ENCODE measurements at regions not wholly inside any gene's neighbourhood (a gene's known extent, or its start where the extent isn't known, plus 50 kb on each side); places are given as distances from the start of the nearest gene placed in this dataset.

DNA sequence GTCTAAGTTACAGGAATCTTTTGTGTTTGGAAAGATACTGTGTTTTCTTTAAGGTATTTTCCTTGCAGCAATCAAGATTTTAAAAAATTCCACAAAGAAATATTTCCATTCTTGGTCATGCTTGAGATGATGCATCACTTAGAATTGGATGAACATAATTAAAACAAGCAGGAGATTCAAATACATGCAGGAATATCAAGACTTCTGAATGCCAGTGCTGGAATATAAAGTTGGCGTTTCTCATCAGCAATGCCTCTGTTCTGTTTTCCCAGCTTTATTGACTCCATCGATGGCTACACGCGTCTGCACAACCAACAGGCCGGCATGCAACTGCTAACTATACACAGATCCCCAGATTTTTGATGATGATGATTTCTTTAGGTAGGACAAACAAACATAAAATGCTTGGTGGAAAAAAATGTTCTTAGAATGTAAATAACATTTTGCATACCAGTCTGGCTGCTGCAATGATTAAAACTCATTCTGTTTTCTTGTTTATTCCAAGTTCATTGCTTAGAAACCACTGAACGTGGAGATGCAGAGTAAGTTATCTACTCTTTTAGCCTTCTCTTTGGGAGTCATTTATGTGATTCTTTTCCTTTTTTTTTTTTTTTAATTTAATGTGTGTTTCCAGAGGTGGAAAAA, 91.3 kb upstream of the FAM171A1 start:
- peaks cover 22% of the 10 kb centered on the region for H3K27me3 Mint-ChIP-seq
- CTCF ChIA-PET, result interaction anchor here (0.6 to 1.3 kb wide), 2 partner anchors 17 to 189 kb away, joined by 3 read pairs; no protein-coding TSS in a partner anchor
- POLR2A ChIA-PET, result no interaction called here
- H3K36me3 Mint-ChIP-seq (ENCODE audit: low read depth), result no peaks in the 10 kb centered on the region
- intact Hi-C loops (cut with DNase I, micrococcal nuclease), result no loop called here
- H3K9me3 Mint-ChIP-seq (ENCODE audit: low read depth), result peaks cover 4% of the 10 kb centered on the region
- ATAC-seq (no peak), DNase-seq (no peak)
- no peak overlapping the region for H3K4me3 Mint-ChIP-seq
- peaks cover 7% of the 10 kb centered on the region for H3K4me1 Mint-ChIP-seq
- H3K27ac Mint-ChIP-seq, result no peak overlapping the region

DNA sequence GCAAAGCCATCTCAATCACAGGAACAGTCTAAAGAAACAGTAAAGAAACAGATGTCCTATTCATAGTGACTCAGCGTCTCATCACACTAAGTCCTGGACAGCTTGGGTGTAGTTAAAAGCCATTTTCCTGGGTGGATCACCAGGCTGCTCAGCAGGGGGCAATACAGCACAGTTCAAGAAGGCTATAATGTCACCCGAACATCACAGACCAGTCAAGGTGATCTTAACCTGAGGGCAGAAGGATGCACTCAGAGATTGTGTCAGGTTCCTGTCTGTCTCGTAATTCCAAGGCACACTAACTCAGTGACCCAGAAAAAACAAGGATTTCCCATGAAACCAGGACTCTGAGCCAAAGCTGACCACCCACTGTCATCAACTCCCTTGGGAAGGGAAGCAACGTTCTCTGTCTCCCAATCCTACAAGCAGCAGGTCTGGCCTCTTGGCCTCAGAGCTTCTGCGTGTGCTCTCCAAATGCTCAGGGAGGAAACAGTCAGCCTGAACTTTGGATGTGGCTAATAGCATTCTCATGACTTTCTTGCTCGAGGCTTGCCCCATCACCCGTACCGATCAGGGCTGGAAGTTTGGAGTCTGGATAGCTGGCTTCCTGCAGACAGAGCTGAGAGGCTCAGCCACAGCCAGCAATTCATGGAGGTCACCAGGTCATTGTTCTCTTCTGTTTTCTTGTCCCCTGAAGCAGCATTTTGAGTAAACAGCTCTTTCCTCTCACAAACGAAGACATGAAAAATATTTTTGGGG, 90.4 kb upstream of the FAM171A1 start:
- no peaks in the 10 kb centered on the region for H3K36me3 Mint-ChIP-seq (ENCODE audit: low read depth)
- H3K4me1 Mint-ChIP-seq, result peaks cover 7% of the 10 kb centered on the region
- CTCF ChIA-PET, result interaction anchor here (1.3 kb wide), 1 partner anchor 17 kb away, joined by 3 read pairs; no protein-coding TSS in a partner anchor
- intact Hi-C loops (cut with DNase I, micrococcal nuclease), result no loop called here
- no peak overlapping the region for H3K27ac Mint-ChIP-seq
- peaks cover 5% of the 10 kb centered on the region for H3K9me3 Mint-ChIP-seq (ENCODE audit: low read depth)
- POLR2A ChIA-PET, result no interaction called here
- no peak overlapping the region for H3K4me3 Mint-ChIP-seq
- H3K27me3 Mint-ChIP-seq, result peaks cover 17% of the 10 kb centered on the region
- peak; percentile 8 for DNase-seq
- peak; percentile 36 for ATAC-seq

DNA sequence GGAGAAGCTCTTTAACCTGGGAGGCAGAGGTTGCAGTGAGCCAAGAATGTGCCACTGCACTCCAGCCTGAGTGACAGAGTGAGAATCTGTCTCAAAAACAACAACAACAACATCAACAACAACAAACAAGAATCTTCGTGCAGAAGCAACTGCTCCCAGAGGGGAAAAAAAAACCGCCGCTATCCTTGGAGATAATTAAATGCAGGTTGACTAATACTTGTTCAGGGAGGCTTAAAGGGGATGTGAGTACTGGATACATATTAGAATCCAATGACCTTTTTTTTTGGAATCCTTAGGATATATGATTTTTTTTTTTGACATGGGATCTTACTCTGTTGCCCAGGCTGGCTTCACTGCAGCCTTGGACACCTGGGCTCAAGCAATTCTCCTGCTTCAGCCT, 89.6 kb upstream of the FAM171A1 start:
- H3K27ac Mint-ChIP-seq, result no peak overlapping the region
- no peak for DNase-seq
- POLR2A ChIA-PET, result no interaction called here
- ATAC-seq, result no peak
- H3K27me3 Mint-ChIP-seq, result peaks cover 17% of the 10 kb centered on the region
- peaks cover 5% of the 10 kb centered on the region for H3K9me3 Mint-ChIP-seq (ENCODE audit: low read depth)
- intact Hi-C loops (cut with DNase I, micrococcal nuclease), result no loop called here
- H3K4me1 Mint-ChIP-seq, result peaks cover 7% of the 10 kb centered on the region
- no peak overlapping the region for H3K4me3 Mint-ChIP-seq
- H3K36me3 Mint-ChIP-seq (ENCODE audit: low read depth), result no peaks in the 10 kb centered on the region
- CTCF ChIA-PET, result no interaction called here

DNA sequence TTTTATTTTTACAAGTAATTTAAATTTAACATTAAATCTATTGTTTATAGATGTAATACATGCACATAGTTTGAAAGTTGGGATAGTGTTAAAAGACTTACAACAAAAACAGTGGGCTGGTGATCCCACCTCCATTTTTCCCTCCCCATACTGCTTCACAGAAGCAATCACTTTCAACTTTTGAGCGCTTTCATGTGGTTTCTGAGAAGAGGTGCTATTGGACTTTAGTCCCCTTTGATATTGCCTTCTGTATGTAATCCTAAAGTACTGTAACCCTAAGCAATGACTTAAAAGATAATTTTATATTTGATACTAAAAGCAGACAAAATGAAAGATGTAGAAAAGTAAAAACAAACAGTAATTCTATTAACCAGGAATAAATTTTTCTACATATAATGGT, 88.1 kb upstream of the FAM171A1 start:
- Mint-ChIP-seq H3K27ac (no peak overlapping the region), H3K9me3 (ENCODE audit: low read depth) (peaks cover 5% of the 10 kb centered on the region), H3K4me3 (no peak overlapping the region), H3K4me1 (peaks cover 7% of the 10 kb centered on the region), H3K36me3 (ENCODE audit: low read depth) (no peaks in the 10 kb centered on the region), H3K27me3 (peaks cover 12% of the 10 kb centered on the region)
- intact Hi-C loops (cut with DNase I, micrococcal nuclease), result no loop called here
- CTCF ChIA-PET, result no interaction called here
- POLR2A ChIA-PET, result no interaction called here
- DNase-seq (no peak), ATAC-seq (no peak)

DNA sequence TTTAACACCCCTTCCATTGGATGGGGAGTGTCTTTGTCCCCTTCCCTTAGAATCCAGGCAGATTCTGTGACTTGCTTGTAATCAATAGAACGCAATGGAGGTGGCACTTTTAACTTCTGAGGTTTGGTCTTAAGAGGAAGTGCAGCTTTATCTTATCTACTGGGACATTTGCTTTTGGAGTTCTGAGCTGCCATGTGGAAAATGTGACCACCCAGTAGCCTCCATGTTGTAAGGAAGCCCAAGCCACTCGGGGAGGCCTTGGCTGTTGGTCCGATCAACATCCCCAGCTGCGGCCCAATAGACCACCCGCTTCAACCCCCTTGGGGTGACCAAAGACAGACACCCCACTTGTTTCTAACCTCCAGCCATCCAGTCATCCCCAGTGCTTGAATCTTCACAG, 86.3 kb upstream of the FAM171A1 start:
- CTCF ChIA-PET, result interaction anchor here (0.7 kb wide), 1 partner anchor 22 kb away, joined by 5 read pairs; no protein-coding TSS in a partner anchor
- DNase-seq (no peak), ATAC-seq (no peak)
- Mint-ChIP-seq H3K27me3 (peaks cover 13% of the 10 kb centered on the region), H3K36me3 (ENCODE audit: low read depth) (no peaks in the 10 kb centered on the region), H3K4me1 (peaks cover 7% of the 10 kb centered on the region), H3K27ac (no peak overlapping the region), H3K4me3 (no peak overlapping the region), H3K9me3 (ENCODE audit: low read depth) (peaks cover 1% of the 10 kb centered on the region)
- intact Hi-C loops (cut with DNase I, micrococcal nuclease), result no loop called here
- POLR2A ChIA-PET, result interaction anchor here (0.7 kb wide), 1 partner anchor 14 kb away, joined by 3 read pairs; no protein-coding TSS in a partner anchor

DNA sequence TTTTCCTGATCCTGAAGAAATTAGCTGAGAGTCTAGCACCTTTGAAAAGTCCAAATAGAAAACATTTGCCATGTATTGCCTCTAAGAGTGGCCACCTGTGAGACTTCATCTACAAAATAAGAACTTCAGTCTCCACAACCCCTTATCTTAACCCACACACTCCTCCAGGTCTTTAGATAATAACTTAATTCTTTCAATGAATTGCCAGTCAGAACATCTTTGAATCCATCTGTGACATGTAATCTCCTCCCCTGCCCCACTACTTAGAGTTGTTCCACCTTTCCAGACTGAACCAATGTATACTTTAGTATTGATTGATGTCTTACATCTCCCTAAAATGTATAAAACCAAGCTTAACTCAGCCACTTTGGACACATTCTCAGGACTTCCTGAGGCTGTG, 84.4 kb upstream of the FAM171A1 start:
- no peak overlapping the region for H3K4me3 Mint-ChIP-seq
- ATAC-seq (no peak), DNase-seq (no peak)
- peaks cover 7% of the 10 kb centered on the region for H3K4me1 Mint-ChIP-seq
- POLR2A ChIA-PET, result no interaction called here
- CTCF ChIA-PET, result no interaction called here
- peaks cover 19% of the 10 kb centered on the region for H3K27me3 Mint-ChIP-seq
- H3K9me3 Mint-ChIP-seq (ENCODE audit: low read depth), result peaks cover 1% of the 10 kb centered on the region
- no peak overlapping the region for H3K27ac Mint-ChIP-seq
- H3K36me3 Mint-ChIP-seq (ENCODE audit: low read depth), result no peaks in the 10 kb centered on the region
- intact Hi-C loops (cut with DNase I, micrococcal nuclease), result no loop called here

DNA sequence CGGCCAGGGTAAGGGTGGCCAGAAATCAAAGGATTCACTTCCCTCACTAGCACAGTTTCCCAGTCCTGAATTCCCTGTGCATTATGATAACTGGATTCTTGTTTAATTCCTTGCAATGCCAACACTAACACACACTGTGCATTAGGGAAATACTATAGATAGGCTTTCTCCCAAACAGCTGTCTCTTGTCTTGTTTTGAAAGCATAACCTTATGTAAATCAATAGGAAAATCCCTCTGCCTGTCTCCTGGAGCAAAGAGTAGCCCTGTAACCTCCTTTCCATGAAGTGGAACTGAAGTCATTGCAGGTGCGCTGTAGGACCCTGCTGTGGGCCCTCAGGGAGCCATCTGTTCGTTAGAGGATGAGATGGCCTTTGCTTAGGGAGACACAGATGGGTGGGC, 82.8 kb upstream of the FAM171A1 start:
- intact Hi-C loops (cut with DNase I, micrococcal nuclease), result no loop called here
- H3K9me3 Mint-ChIP-seq (ENCODE audit: low read depth), result peaks cover 1% of the 10 kb centered on the region
- POLR2A ChIA-PET, result no interaction called here
- peaks cover 16% of the 10 kb centered on the region for H3K27me3 Mint-ChIP-seq
- CTCF ChIA-PET, result no interaction called here
- no peaks in the 10 kb centered on the region for H3K36me3 Mint-ChIP-seq (ENCODE audit: low read depth)
- H3K4me1 Mint-ChIP-seq, result peaks cover 7% of the 10 kb centered on the region
- no peak overlapping the region for H3K4me3 Mint-ChIP-seq
- ATAC-seq, result no peak
- DNase-seq, result no peak
- no peak overlapping the region for H3K27ac Mint-ChIP-seq

DNA sequence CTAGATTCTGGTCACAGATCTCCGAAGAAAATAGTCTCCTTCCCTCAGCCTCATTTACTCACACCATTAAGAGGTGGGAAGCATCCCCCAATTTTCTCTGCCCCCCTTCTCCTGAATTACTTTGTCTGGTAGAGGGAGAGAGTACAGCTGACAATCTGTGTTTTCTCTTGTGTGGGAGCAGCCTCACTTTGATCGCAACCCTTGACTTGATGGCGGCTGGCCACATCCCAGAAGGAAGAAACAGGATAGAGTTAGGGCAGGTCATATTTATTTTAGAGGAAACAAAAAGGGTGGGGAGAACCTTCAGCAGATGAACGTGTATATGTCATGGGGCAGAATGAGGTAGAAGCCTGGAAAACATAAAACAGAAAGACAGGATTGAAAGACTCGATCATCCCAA, 82.4 kb upstream of the FAM171A1 start:
- intact Hi-C loops (cut with DNase I, micrococcal nuclease), result no loop called here
- H3K27me3 Mint-ChIP-seq, result peaks cover 16% of the 10 kb centered on the region
- no peak for ATAC-seq
- CTCF ChIA-PET, result interaction anchor here (0.9 kb wide), 1 partner anchor 32 kb away, joined by 4 read pairs; no protein-coding TSS in a partner anchor
- H3K4me1 Mint-ChIP-seq, result peaks cover 3% of the 10 kb centered on the region
- no peak overlapping the region for H3K4me3 Mint-ChIP-seq
- DNase-seq, result no peak
- H3K9me3 Mint-ChIP-seq (ENCODE audit: low read depth), result peaks cover 1% of the 10 kb centered on the region
- no peaks in the 10 kb centered on the region for H3K36me3 Mint-ChIP-seq (ENCODE audit: low read depth)
- no peak overlapping the region for H3K27ac Mint-ChIP-seq
- POLR2A ChIA-PET, result no interaction called here

DNA sequence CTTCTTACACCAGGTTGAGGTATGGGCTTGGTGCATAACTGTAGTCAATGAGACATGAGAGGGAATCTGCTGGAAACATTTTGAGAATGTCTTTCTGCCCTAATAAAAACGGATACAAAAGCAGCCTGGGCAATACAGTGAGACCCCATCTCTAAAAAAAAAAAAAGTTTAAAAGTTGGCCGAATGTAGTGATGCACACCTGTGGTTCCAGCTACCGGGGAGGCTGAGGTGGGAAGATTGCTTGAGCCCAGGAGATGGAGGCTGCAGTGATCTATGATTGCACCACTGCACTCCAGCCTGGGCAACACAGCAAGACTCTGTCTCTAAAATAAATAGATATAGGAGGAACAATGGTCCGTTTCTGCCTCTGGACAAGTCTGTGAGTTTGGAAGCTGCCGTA, 81.5 kb upstream of the FAM171A1 start:
- H3K27me3 Mint-ChIP-seq, result peaks cover 16% of the 10 kb centered on the region
- peaks cover 1% of the 10 kb centered on the region for H3K9me3 Mint-ChIP-seq (ENCODE audit: low read depth)
- intact Hi-C loops (cut with DNase I, micrococcal nuclease), result no loop called here
- H3K27ac Mint-ChIP-seq, result no peak overlapping the region
- H3K36me3 Mint-ChIP-seq (ENCODE audit: low read depth), result no peaks in the 10 kb centered on the region
- ATAC-seq, result no peak
- DNase-seq, result no peak
- H3K4me1 Mint-ChIP-seq, result no peaks in the 10 kb centered on the region
- CTCF ChIA-PET, result interaction anchor here (0.9 kb wide), 1 partner anchor 32 kb away, joined by 4 read pairs; no protein-coding TSS in a partner anchor
- H3K4me3 Mint-ChIP-seq, result no peak overlapping the region
- POLR2A ChIA-PET, result no interaction called here

DNA sequence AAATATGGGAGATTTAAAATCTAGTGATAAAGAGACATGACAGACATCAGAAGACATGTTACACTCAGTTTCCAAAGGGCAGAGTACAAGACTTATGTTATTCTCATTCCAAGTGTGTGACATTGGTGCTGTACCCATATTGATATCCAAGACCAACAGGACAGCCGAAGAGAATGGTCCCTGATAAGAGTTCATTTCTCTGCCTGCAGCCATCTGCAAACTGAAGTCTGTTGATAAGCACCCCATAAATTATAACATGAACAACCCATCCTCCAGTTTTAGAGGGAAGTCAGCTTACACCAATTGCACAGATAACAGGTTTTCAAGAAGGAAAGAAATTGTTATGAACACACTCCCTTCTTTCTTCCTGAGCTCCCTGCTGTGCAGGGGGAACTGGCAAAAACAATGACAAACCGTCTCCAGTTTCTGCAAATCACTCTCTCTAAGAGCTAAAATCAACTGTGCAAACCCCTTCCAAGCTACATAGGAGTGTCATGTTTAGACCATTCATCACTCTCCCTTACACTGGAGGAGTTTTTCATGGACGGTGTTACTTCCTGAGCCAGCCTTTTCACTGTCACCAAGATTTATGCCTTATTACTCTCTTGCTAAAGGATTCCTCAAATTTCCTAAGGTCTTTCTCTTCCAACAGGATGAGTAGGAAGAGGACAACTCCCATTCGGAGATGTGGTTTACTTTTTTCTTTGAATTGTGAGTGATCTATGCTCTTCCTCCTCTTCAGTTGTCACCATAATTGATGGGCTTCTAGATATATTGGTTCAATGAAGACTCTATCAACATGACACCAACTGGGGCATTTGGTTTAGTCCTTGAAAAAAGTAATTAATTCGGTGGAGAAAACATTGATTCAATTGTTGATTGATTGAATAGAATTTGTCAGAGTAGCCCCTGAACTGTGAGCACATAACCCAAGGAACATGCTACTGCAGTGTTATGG, 80.3 kb upstream of the FAM171A1 start:
- Mint-ChIP-seq H3K9me3 (ENCODE audit: low read depth) (no peaks in the 10 kb centered on the region), H3K36me3 (ENCODE audit: low read depth) (no peaks in the 10 kb centered on the region), H3K27ac (no peak overlapping the region), H3K4me3 (no peak overlapping the region), H3K4me1 (no peaks in the 10 kb centered on the region), H3K27me3 (peaks cover 18% of the 10 kb centered on the region)
- no peak for ATAC-seq
- ChIA-PET POLR2A (no interaction called here), CTCF (interaction anchor here (0.7 kb wide), 1 partner anchor 89 kb away, joined by 3 read pairs; no protein-coding TSS in a partner anchor)
- no peak for DNase-seq
- intact Hi-C loops (cut with DNase I, micrococcal nuclease), result no loop called here

DNA sequence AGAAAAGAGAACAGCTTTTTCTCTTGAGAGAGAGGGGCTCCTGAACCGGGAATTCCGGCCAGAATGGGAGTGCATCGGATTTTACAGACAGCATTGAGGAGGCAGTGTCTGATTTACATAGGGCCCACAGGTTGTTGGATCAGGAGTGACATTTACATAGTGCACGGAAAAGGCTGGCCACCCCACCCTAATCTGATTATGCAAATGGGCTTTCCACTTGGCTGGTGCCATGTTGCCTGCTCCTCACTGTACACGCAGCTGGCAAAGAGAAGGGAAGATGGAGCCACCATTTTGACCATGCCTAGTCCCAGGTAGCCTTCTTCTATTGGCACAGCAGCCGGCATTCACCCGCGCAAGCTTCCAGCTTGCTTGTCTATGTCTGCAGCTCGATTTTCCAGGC, 77.5 kb upstream of the FAM171A1 start:
- Mint-ChIP-seq H3K27me3 (peaks cover 25% of the 10 kb centered on the region), H3K27ac (no peak overlapping the region), H3K4me3 (no peak overlapping the region), H3K9me3 (ENCODE audit: low read depth) (no peaks in the 10 kb centered on the region), H3K36me3 (ENCODE audit: low read depth) (no peaks in the 10 kb centered on the region), H3K4me1 (no peaks in the 10 kb centered on the region)
- POLR2A ChIA-PET, result no interaction called here
- intact Hi-C loops (cut with DNase I, micrococcal nuclease), result no loop called here
- ATAC-seq, result no peak
- CTCF ChIA-PET, result no interaction called here
- no peak for DNase-seq

Measured in activated CD4-positive, alpha-beta T cell treated with anti-CD3 and anti-CD28 coated beads for 36 hours (primary cell).